ENCODE measurements at regions not wholly inside any gene's neighbourhood (a gene's known extent, or its start where the extent isn't known, plus 50 kb on each side); places are given as distances from the start of the nearest gene placed in this dataset.

DNA sequence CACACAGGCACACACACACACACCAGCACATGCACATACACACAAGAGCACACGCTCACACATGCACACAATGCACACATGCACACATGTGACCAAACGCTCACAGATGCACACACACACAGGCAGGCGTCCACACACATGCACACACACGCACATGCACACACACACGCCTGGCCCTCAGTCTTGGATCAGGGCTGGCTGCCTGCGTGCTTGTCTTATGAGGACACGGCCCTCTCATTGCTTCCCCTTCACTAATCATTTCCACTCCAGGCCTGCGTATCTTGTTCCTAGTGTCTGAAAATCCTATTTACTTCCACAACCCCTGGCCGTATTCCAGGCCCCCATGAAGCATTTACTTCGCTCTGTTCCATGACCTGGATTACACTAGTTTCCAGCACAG is 740.5 kb downstream of the BRD1 start:
- DNase-seq = no peak
- TF ChIP-seq, protein P1, sequence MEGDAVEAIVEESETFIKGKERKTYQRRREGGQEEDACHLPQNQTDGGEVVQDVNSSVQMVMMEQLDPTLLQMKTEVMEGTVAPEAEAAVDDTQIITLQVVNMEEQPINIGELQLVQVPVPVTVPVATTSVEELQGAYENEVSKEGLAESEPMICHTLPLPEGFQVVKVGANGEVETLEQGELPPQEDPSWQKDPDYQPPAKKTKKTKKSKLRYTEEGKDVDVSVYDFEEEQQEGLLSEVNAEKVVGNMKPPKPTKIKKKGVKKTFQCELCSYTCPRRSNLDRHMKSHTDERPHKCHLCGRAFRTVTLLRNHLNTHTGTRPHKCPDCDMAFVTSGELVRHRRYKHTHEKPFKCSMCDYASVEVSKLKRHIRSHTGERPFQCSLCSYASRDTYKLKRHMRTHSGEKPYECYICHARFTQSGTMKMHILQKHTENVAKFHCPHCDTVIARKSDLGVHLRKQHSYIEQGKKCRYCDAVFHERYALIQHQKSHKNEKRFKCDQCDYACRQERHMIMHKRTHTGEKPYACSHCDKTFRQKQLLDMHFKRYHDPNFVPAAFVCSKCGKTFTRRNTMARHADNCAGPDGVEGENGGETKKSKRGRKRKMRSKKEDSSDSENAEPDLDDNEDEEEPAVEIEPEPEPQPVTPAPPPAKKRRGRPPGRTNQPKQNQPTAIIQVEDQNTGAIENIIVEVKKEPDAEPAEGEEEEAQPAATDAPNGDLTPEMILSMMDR (IDR thresholded peaks at IDR 0.05) = no peak
- no peak for TF ChIP-seq POLR2A (IDR thresholded peaks at IDR 0.05)
- Histone ChIP-seq H3K27ac (no peak overlapping the region), H3K36me3 (no peaks in the 10 kb centered on the region), H3K4me1 (peaks cover 0 to 15% (median 0%) of the 10 kb centered on the region in 3 donors), H3K4me3 (no peak overlapping the region), H3K9me3 (no peaks in the 10 kb centered on the region), H3K27me3 (peaks cover 0 to 41% (median 0%) of the 10 kb centered on the region in 4 donors)
- intact Hi-C loops (cut with DNase I) = no loop called here
- WGBS, 2 donors = 41 to 53% methylated on average over 9 of the region's 10 CpGs

DNA sequence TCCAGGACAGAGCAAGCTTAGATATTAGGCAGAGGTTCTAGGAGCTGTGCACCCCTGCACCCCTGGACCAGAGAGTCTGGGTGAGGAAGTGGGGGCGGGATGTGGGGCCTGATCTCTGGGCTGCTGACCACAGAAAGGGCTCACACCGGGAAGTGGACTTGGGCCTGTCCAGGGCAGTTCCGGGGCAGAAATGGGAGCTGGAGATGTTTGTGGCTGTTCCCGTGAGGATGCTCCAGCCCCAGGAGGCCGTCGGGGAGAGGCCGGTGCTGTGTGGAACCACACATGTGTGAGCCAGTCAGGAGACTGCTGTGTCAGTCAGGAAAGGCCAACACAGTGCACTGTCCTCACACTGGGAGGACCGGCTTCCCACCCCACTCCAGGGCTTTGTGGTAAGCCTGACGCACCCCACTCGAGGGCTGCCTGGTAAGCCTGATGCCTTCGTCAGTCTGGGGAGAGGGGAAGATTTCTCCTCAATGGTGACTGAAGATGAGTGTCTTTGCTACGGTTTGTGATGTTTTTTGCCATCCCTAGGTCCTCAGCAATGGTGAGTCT is 741.0 kb downstream of the BRD1 start:
- TF ChIP-seq POLR2A (IDR thresholded peaks at IDR 0.05) = no peak
- TF ChIP-seq, protein P1 (IDR thresholded peaks at IDR 0.05) = no peak
- peaks cover 0 to 41% (median 0%) of the 10 kb centered on the region in 4 donors for H3K27me3 ChIP-seq
- intact Hi-C loops (cut with DNase I) = no loop called here
- WGBS, 2 donors = 67 to 87% methylated on average over 6 to 8 of the region's 12 CpGs
- H3K9me3 ChIP-seq = no peaks in the 10 kb centered on the region
- H3K4me3 ChIP-seq = no peak overlapping the region
- H3K36me3 ChIP-seq = no peaks in the 10 kb centered on the region
- no peak for DNase-seq
- peaks cover 0 to 15% (median 0%) of the 10 kb centered on the region in 3 donors for H3K4me1 ChIP-seq
- H3K27ac ChIP-seq = no peak overlapping the region

DNA sequence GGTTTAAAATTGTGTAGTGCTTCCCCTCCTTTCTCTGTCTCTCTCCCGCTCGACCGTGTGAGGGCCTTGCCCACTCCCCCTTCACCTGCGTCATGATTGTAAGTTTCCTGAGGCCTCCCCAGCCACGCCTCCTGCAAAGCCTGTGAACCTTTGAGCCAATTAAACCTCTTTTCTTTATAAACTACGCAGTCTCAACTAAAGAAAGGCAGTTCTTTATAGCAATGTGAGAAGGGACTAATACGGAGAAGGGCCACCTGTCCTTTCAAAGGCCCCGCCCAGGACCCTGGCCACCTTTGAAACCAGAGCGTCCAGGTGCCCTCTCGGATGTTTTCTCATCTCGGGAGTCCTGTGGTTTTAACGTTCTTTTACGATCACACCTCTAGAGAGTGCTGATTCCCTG is 741.5 kb downstream of the BRD1 start:
- Histone ChIP-seq H3K27me3 (peaks cover 0 to 41% (median 0%) of the 10 kb centered on the region in 4 donors), H3K9me3 (no peaks in the 10 kb centered on the region), H3K4me1 (peaks cover 0 to 15% (median 0%) of the 10 kb centered on the region in 3 donors), H3K27ac (no peak overlapping the region), H3K36me3 (no peaks in the 10 kb centered on the region), H3K4me3 (no peak overlapping the region)
- intact Hi-C loops (cut with DNase I) = no loop called here
- WGBS, 2 donors = 42 to 53% methylated on average over 13 of the region's 13 CpGs
- no peak for TF ChIP-seq POLR2A (IDR thresholded peaks at IDR 0.05)
- TF ChIP-seq, protein P1 (IDR thresholded peaks at IDR 0.05) = no peak
- no peak for DNase-seq

DNA sequence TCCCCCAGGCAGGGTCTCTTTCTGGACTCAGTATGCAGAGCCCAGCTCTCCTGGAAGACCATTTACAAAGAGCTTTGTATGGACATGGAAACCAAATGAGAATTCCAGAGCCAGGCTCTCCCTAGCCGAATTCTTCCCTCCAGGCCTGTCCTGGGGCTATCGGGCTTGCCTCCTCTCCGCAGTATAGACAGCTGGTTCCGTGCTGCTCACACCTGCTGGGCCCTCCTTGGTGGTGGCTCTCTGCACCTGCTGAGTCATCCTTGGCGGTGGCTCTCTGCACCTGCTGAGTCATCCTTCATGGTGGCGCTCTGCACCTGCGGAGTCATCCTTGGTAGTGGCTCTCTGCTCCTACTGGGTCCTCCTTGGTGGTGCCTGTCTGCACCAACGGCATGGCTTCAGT is 743.5 kb downstream of the BRD1 start:
- no peaks in the 10 kb centered on the region for H3K36me3 ChIP-seq
- H3K27ac ChIP-seq = no peak overlapping the region
- H3K4me1 ChIP-seq = peaks cover 0 to 15% (median 0%) of the 10 kb centered on the region in 3 donors
- DNase-seq = no peak
- intact Hi-C loops (cut with DNase I) = no loop called here
- peaks cover 0 to 31% (median 0%) of the 10 kb centered on the region in 4 donors for H3K27me3 ChIP-seq
- no peaks in the 10 kb centered on the region for H3K9me3 ChIP-seq
- WGBS, 2 donors = 69 to 76% methylated on average over 5 to 6 of the region's 8 CpGs
- TF ChIP-seq POLR2A (IDR thresholded peaks at IDR 0.05) = no peak
- no peak overlapping the region for H3K4me3 ChIP-seq

DNA sequence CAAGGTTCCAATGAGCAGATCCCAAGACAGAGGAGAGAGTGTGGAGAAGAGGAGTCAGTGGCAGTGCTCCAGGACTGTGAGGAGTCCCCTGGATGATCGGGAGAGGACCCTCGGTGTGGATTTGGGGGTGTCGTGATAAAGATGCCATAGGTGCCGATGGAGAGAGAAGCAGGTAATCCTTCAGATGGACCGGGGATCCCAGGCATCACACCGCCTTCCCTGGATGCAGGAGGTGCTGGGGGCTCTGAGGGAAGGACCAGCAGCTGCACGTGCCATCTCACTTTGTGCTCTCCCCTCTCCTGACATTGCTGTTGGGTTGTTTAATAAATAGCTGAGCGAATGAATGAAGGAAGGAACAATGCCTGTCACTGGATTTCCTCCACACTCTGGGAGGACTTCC is 744.1 kb downstream of the BRD1 start:
- no peak for DNase-seq
- TF ChIP-seq, protein P1 (IDR thresholded peaks at IDR 0.05) = no peak
- TF ChIP-seq POLR2A (IDR thresholded peaks at IDR 0.05) = no peak
- peaks cover 0 to 27% (median 0%) of the 10 kb centered on the region in 4 donors for H3K27me3 ChIP-seq
- WGBS, 2 donors = 71 to 85% methylated on average over 8 of the region's 8 CpGs
- H3K4me3 ChIP-seq = no peak overlapping the region
- no peak overlapping the region for H3K27ac ChIP-seq
- H3K9me3 ChIP-seq = no peaks in the 10 kb centered on the region
- intact Hi-C loops (cut with DNase I) = no loop called here
- peaks cover 0 to 15% (median 0%) of the 10 kb centered on the region in 3 donors for H3K4me1 ChIP-seq
- no peaks in the 10 kb centered on the region for H3K36me3 ChIP-seq

DNA sequence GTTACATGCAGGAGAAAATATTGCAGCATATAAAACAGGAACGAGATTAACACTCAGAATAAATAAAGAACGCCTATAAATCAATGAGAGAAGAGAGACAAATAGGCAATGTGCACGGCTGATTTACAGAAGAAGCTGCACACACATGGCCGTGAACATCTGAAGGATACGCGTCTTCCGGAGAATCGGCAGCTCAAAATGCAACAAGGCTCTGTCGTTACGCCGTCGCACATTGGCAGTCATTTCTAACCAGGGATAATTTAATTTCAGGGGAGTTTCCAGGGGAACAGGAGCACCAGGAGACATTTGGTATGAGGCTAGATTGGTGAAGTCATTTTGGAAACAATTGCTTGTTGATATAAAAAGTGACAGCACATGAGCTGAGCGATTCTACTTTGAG is 745.2 kb downstream of the BRD1 start:
- intact Hi-C loops (cut with DNase I) = no loop called here
- 81 to 85% methylated on average over 13 of the region's 13 CpGs for WGBS, 2 donors
- H3K27ac ChIP-seq = no peak overlapping the region
- no peaks in the 10 kb centered on the region for H3K9me3 ChIP-seq
- no peaks in the 10 kb centered on the region for H3K36me3 ChIP-seq
- no peak overlapping the region for H3K4me3 ChIP-seq
- TF ChIP-seq, protein P1 (IDR thresholded peaks at IDR 0.05) = no peak
- no peak for TF ChIP-seq POLR2A (IDR thresholded peaks at IDR 0.05)
- H3K4me1 ChIP-seq = peaks cover 0 to 4% (median 0%) of the 10 kb centered on the region in 3 donors
- no peak for DNase-seq
- peaks cover 0 to 16% (median 0%) of the 10 kb centered on the region in 4 donors for H3K27me3 ChIP-seq

Data from esophagus squamous epithelium (tissue), 5 donors.